Esophagus (tissue), 2 donors: ENCODE measurements at regions not wholly inside any gene's neighbourhood (a gene's known extent, or its start where the extent isn't known, plus 50 kb on each side); places are given as distances from the start of the nearest gene placed in this dataset.

Source experiments
- H3K27ac ChIP-seq, 2 donors: one replicate each; pipeline ENCODE4 v1.5.1; 2013; ENCODE audit warnings: low read depth in 2 of 2, mild to moderate bottlenecking in 2 of 2, inconsistent platforms in 1 of 2, low read length in 1 of 2, moderate library complexity in 1 of 2
- H3K27me3 ChIP-seq, 2 donors: one replicate each; pipeline ENCODE4 v1.6.1; 2013; ENCODE audit warnings: low read length in 2 of 2, control low read depth in 1 of 2, mild to moderate bottlenecking in 1 of 2; ENCODE audit not compliant: insufficient read depth in 2 of 2, control insufficient read depth in 1 of 2
- H3K36me3 ChIP-seq, 2 donors: one replicate each; pipeline ENCODE4 v1.6.1; 2013; ENCODE audit warnings: low read length in 1 of 2; ENCODE audit not compliant: control insufficient read depth in 2 of 2, insufficient read depth in 2 of 2
- H3K4me1 ChIP-seq, 2 donors: one replicate each; pipeline ENCODE4 v1.6.1; 2013; ENCODE audit warnings: low read length in 1 of 2; ENCODE audit not compliant: control insufficient read depth in 2 of 2, insufficient read depth in 2 of 2
- H3K4me3 ChIP-seq, 2 donors: one replicate each; pipeline ENCODE4 v1.5.1; 2013; ENCODE audit warnings: low read length in 2 of 2, mild to moderate bottlenecking in 2 of 2, low read depth in 1 of 2, moderate library complexity in 1 of 2
- H3K9me3 ChIP-seq, 2 donors: one replicate each; pipeline ENCODE4 v1.6.1; 2013; ENCODE audit warnings: mild to moderate bottlenecking in 2 of 2, low read depth in 1 of 2, low read length in 1 of 2, moderate library complexity in 1 of 2; ENCODE audit not compliant: control insufficient read depth in 2 of 2, insufficient read depth in 1 of 2
- WGBS, 2 donors: extraction: QIAGEN DNeasy Blood & Tissue Kit; methylation state at CpG; one replicate each; pipeline ENCODE4 v1.1.7; 2013; 5-methylcytosine and 5-hydroxymethylcytosine counted together
- donor health status: healthy with polysubstance abuse.
- donor health status: Bipolar disorder and iron deficiency.

GRCh38 chr2:67242456-67242855 is 154.7 kb upstream of the ETAA1 start:
- 85 to 90% methylated on average over 3 of the region's 3 CpGs for WGBS, 2 donors
- H3K27me3 ChIP-seq = no peaks in the 10 kb centered on the region

GRCh38 chr2:67243919-67244318 is 153.2 kb upstream of the ETAA1 start:
- Histone ChIP-seq H3K27ac (no peak overlapping the region), H3K4me1 (no peaks in the 10 kb centered on the region), H3K27me3 (no peaks in the 10 kb centered on the region), H3K9me3 (no peaks in the 10 kb centered on the region), H3K36me3 (no peaks in the 10 kb centered on the region), H3K4me3 (no peak overlapping the region)
- WGBS, 2 donors = 78 to 81% methylated on average over 2 of the region's 2 CpGs

More at GRCh38 chr2:67242456-67242855, 154.7 kb upstream of the ETAA1 start:
- Histone ChIP-seq H3K4me1 (no peaks in the 10 kb centered on the region), H3K4me3 (no peak overlapping the region), H3K36me3 (no peaks in the 10 kb centered on the region), H3K27ac (no peak overlapping the region), H3K9me3 (no peaks in the 10 kb centered on the region)

- Histone ChIP-seq H3K4me1 (no peaks in the 10 kb centered on the region), H3K9me3 (no peaks in the 10 kb centered on the region)
- WGBS, 2 donors = 69 to 88% methylated on average over 1 of the region's 1 CpG
Measured at GRCh38 chr2:67246791-67247190, 150.3 kb upstream of the ETAA1 start.

GRCh38 chr2:67251741-67252140 is 145.4 kb upstream of the ETAA1 start:
- Histone ChIP-seq H3K4me1 (no peaks in the 10 kb centered on the region), H3K4me3 (no peak overlapping the region), H3K27me3 (no peaks in the 10 kb centered on the region), H3K9me3 (no peaks in the 10 kb centered on the region), H3K36me3 (no peaks in the 10 kb centered on the region), H3K27ac (no peak overlapping the region)
- WGBS, 2 donors = 83 to 89% methylated on average over 3 of the region's 3 CpGs

More at GRCh38 chr2:67246791-67247190, 150.3 kb upstream of the ETAA1 start:
- Histone ChIP-seq H3K27ac (no peak overlapping the region), H3K36me3 (no peaks in the 10 kb centered on the region), H3K27me3 (no peaks in the 10 kb centered on the region), H3K4me3 (no peak overlapping the region)

- H3K4me3 ChIP-seq = no peak overlapping the region
- no peaks in the 10 kb centered on the region for H3K4me1 ChIP-seq
- H3K36me3 ChIP-seq = no peaks in the 10 kb centered on the region
- no peaks in the 10 kb centered on the region for H3K9me3 ChIP-seq
- H3K27me3 ChIP-seq = no peaks in the 10 kb centered on the region
- H3K27ac ChIP-seq = no peak overlapping the region
- WGBS, 2 donors = 78 to 86% methylated on average over 2 of the region's 2 CpGs
Measured at GRCh38 chr2:67255933-67256615, 141.1 kb upstream of the ETAA1 start.

DNA sequence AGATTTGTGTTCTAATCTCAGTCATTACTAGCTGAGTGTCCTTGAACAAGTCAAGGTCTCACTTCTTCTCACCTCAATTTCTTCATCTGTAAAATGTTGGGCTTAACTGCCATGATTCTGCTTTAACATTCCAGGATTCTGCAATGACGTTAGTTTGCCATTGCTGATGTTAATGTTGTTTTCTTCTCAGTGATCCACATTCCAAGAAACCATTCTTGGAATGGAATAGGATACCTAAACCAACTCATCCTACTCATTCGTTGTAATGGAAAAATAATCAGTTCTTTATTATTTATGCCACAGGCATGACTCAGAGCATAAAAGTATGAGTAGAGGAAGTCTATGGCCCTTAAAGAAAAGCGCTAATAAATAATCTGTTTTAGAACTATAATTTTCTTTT is 140.2 kb upstream of the ETAA1 start:
- no peaks in the 10 kb centered on the region for H3K4me1 ChIP-seq
- no peak overlapping the region for H3K27ac ChIP-seq
- H3K4me3 ChIP-seq = no peak overlapping the region
- H3K36me3 ChIP-seq = no peaks in the 10 kb centered on the region
- H3K27me3 ChIP-seq = no peaks in the 10 kb centered on the region
- H3K9me3 ChIP-seq = no peaks in the 10 kb centered on the region
- 79 to 85% methylated on average over 3 of the region's 3 CpGs for WGBS, 2 donors

DNA sequence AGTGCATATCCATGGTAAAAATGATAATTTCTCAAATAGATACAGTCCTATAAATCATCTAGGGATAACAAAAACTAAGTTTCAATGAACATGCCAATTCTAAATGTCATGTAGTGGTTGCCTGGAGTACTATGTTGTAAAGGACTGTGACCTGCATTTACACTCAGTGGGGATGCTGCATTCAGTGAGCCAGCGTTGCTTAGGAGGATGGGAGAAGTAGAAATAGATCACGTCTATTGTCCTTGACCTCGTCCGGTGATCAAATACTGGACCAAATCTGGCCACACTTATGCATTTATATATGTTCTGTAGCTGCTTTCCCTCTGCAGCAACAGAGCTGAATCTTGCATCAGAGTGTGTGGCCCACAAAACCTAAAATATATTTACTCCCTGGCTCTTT is 139.0 kb upstream of the ETAA1 start:
- Histone ChIP-seq H3K4me3 (no peak overlapping the region), H3K36me3 (no peaks in the 10 kb centered on the region), H3K27me3 (no peaks in the 10 kb centered on the region), H3K27ac (no peak overlapping the region), H3K9me3 (no peaks in the 10 kb centered on the region), H3K4me1 (no peaks in the 10 kb centered on the region)
- WGBS, 2 donors = 77 to 90% methylated on average over 4 of the region's 4 CpGs

DNA sequence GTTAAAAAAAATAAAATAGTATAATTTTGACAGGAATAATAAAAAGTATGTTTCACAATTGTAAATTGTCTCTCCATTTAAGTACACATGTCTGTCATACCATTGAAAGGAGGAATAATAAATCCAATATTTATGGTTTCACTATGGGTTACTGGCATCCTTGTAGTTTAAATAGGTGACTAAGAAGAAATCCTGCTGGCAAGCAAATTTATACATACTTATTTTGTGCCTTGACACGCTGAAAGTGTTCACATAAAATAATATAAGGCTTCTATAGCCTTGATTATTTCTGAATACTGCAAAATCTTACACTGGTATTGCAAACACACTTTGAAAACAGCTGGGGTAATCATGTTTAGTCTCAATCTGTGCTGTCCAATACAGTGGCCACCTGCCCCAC is 138.3 kb upstream of the ETAA1 start:
- WGBS, 2 donors = 65 to 74% methylated on average over 1 of the region's 1 CpG
- no peaks in the 10 kb centered on the region for H3K27me3 ChIP-seq
- no peaks in the 10 kb centered on the region for H3K36me3 ChIP-seq
- H3K27ac ChIP-seq = no peak overlapping the region
- no peaks in the 10 kb centered on the region for H3K4me1 ChIP-seq
- no peak overlapping the region for H3K4me3 ChIP-seq
- H3K9me3 ChIP-seq = no peaks in the 10 kb centered on the region

DNA sequence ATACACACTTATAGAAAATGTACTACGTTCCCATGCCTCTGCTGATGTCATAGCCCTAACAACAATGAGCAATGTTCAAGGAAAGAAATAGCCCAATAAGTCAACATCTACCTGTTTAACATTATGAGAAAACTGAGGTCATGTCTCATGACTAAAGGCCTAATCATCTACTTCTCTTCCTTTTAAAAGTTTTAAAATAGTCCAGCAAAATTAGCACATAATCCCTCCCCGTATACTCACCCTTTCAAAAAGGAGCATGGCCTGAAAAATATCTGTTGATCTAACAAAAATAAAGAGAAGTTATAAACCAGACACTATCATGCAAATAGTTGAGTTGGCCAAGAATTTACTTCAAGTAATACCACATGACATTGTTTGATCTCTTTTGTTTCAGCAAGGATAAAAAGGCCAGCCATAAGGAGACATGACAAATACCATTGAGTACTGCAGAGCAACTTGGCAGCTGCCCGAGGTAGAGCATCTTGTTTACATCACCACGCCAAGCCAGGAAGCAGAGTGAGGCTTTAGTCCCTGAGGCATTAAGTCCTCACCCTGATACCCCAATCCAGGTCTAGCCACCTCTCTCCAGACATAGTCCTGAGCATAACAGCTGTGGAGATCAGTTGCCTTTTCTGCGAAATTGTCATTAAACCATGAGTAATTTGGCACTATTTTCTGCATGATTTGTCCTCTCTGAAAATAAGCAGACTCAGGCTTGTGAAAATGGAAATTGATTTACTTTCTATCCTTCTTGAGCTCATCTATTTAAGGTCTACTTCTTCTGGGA is 137.4 kb upstream of the ETAA1 start:
- Histone ChIP-seq H3K9me3 (no peaks in the 10 kb centered on the region), H3K4me3 (no peak overlapping the region), H3K27ac (peak overlapping the region; percentile 85), H3K4me1 (no peaks in the 10 kb centered on the region), H3K27me3 (no peaks in the 10 kb centered on the region), H3K36me3 (no peaks in the 10 kb centered on the region)
- 29 to 44% methylated on average over 5 of the region's 5 CpGs for WGBS, 2 donors
